DND-41 (cell line): ENCODE measurements at regions not wholly inside any gene's neighbourhood (a gene's known extent, or its start where the extent isn't known, plus 50 kb on each side); places are given as distances from the start of the nearest gene placed in this dataset.

Source experiments
- CTCF ChIP-seq: IDR thresholded peaks from 2 replicates; pipeline ENCODE4 v1.5.1; 2012; ENCODE audit warnings: borderline replicate concordance, low read length, moderate library complexity, mild to moderate bottlenecking; ENCODE audit not compliant: poor library complexity, severe bottlenecking; ENCODE audit errors: extremely low read depth
- EZH2 ChIP-seq: IDR thresholded peaks from 3 replicates; pipeline ENCODE4 v1.6.1; 2012; ENCODE audit warnings: borderline replicate concordance, low read depth, mild to moderate bottlenecking, moderate library complexity, low read length, inconsistent platforms; ENCODE audit not compliant: severe bottlenecking

- TF ChIP-seq CTCF (no peak), EZH2 (no peak)
Measured at GRCh38 chr5:38766151-38766550, 79.7 kb upstream of the OSMR start.
